ENCODE measurements at regions not wholly inside any gene's neighbourhood (a gene's known extent, or its start where the extent isn't known, plus 50 kb on each side); places are given as distances from the start of the nearest gene placed in this dataset.

- ATAC-seq, result no peak
- TF ChIP-seq CTCF (IDR thresholded peaks at IDR 0.05) (no peak), POLR2A (IDR thresholded peaks at IDR 0.05) (no peak)
- Histone ChIP-seq H3K9me3 (no peaks in the 10 kb centered on the region), H3K4me1 (no peaks in the 10 kb centered on the region), H3K27ac (no peak overlapping the region), H3K36me3 (no peaks in the 10 kb centered on the region), H3K27me3 (no peaks in the 10 kb centered on the region), H3K4me3 (no peak overlapping the region)
- WGBS (ENCODE audit: insufficient coverage, low coverage, low lambda C conversion rate, missing lambda C conversion rate), result 65% methylated on average over 2 of the region's 2 CpGs
- intact Hi-C loops (cut with DNase I), result no loop called here
- DNase-seq, result no peak
Observed at GRCh38 chr15:31752065-31752762, 278.1 kb upstream of the CHRNA7 start.

- Histone ChIP-seq H3K27ac (no peak overlapping the region), H3K4me3 (no peak overlapping the region), H3K36me3 (no peaks in the 10 kb centered on the region), H3K27me3 (no peaks in the 10 kb centered on the region), H3K4me1 (no peaks in the 10 kb centered on the region), H3K9me3 (no peaks in the 10 kb centered on the region)
- intact Hi-C loops (cut with DNase I), result no loop called here
- DNase-seq, result no peak
- no peak for ATAC-seq
- 74% methylated on average over 3 of the region's 3 CpGs for WGBS (ENCODE audit: insufficient coverage, low coverage, low lambda C conversion rate, missing lambda C conversion rate)
- no peak for TF ChIP-seq CTCF (IDR thresholded peaks at IDR 0.05)
- no peak for TF ChIP-seq POLR2A (IDR thresholded peaks at IDR 0.05)
Observed at GRCh38 chr15:31752905-31753304, 277.4 kb upstream of the CHRNA7 start.

- Histone ChIP-seq H3K4me3 (no peak overlapping the region), H3K4me1 (no peaks in the 10 kb centered on the region), H3K36me3 (no peaks in the 10 kb centered on the region), H3K27ac (no peak overlapping the region), H3K9me3 (no peaks in the 10 kb centered on the region), H3K27me3 (no peaks in the 10 kb centered on the region)
- peak; percentile 53 to 85 (median 71) for DNase-seq
- intact Hi-C loops (cut with DNase I), result no loop called here
- ATAC-seq, result peak; percentile 47 to 83 (median 54)
- no peak for TF ChIP-seq CTCF (IDR thresholded peaks at IDR 0.05)
- TF ChIP-seq POLR2A (IDR thresholded peaks at IDR 0.05), result no peak
- WGBS (ENCODE audit: insufficient coverage, low coverage, low lambda C conversion rate, missing lambda C conversion rate), result 27% methylated on average over 3 of the region's 5 CpGs
Observed at GRCh38 chr15:31758126-31758525, 272.2 kb upstream of the CHRNA7 start.

GRCh38 chr15:31768055-31768454, 262.3 kb upstream of the CHRNA7 start:
- TF ChIP-seq CTCF (IDR thresholded peaks at IDR 0.05) (no peak), POLR2A (IDR thresholded peaks at IDR 0.05) (no peak)
- DNase-seq, result no peak
- intact Hi-C loops (cut with DNase I), result no loop called here

More at GRCh38 chr15:31768055-31768454, 262.3 kb upstream of the CHRNA7 start:
- Histone ChIP-seq H3K27me3 (no peaks in the 10 kb centered on the region), H3K36me3 (no peaks in the 10 kb centered on the region), H3K4me1 (no peaks in the 10 kb centered on the region), H3K27ac (no peak overlapping the region), H3K9me3 (no peaks in the 10 kb centered on the region), H3K4me3 (no peak overlapping the region)
- WGBS (ENCODE audit: insufficient coverage, low coverage, low lambda C conversion rate, missing lambda C conversion rate), result 68% methylated on average over 2 of the region's 13 CpGs
- no peak for ATAC-seq

Measured in right lobe of liver (tissue), 6 donors.